Mucosa of descending colon (tissue), 3 donors: ENCODE measurements at regions not wholly inside any gene's neighbourhood (a gene's known extent, or its start where the extent isn't known, plus 50 kb on each side); places are given as distances from the start of the nearest gene placed in this dataset.

Experiments
- ATAC-seq: fragments of 200-7000 bp; cut with Tn5 transposase; one replicate; pipeline ENCODE4 v1.9.1; 2020; ENCODE audit warnings: mild to moderate bottlenecking, moderate library complexity
- DNase-seq, 3 donors: peaks; one replicate each; pipeline ENCODE4 v3.0.0-alpha.2; 2020
- H3K36me3 ChIP-seq: fragments of 200-600 bp; one replicate; pipeline ENCODE4 v1.8.0; 2021; ENCODE audit warnings: low read depth, mild to moderate bottlenecking
- H3K4me1 ChIP-seq: fragments of 200-600 bp; one replicate; pipeline ENCODE4 v1.8.0; 2021; ENCODE audit warnings: low read depth, mild to moderate bottlenecking
- H3K4me3 ChIP-seq: fragments of 200-600 bp; one replicate; pipeline ENCODE4 v1.8.0; 2021; ENCODE audit warnings: mild to moderate bottlenecking
- H3K9me3 ChIP-seq: fragments of 200-600 bp; one replicate; pipeline ENCODE4 v1.8.0; 2021; ENCODE audit warnings: mild to moderate bottlenecking
- intact Hi-C, 2 donors: fragments of 100-400 bp; cut with DNase I in 1 of 2; cut with micrococcal nuclease in 1 of 2; formaldehyde crosslinking; loops; one replicate each; pipeline versions ENCODE4 v1.11.0 to v1.11.1; 2022; cut with DNase I, micrococcal nuclease
- TF ChIP-seq, protein P1 (sequence below): fragments of 200-600 bp; IDR thresholded peaks from one replicate; pipeline ENCODE4 v1.8.0; 2022; ENCODE audit warnings: antibody characterized with exemption, mild to moderate bottlenecking
- donor health status: DM: no; HTN: no; CAD: no; lungs with moderate emphysema.
- donor health status: DM: no; HTN: no; CAD: no.
- donor health status: DM: no; HTN: yes; CAD: no.

DNA sequence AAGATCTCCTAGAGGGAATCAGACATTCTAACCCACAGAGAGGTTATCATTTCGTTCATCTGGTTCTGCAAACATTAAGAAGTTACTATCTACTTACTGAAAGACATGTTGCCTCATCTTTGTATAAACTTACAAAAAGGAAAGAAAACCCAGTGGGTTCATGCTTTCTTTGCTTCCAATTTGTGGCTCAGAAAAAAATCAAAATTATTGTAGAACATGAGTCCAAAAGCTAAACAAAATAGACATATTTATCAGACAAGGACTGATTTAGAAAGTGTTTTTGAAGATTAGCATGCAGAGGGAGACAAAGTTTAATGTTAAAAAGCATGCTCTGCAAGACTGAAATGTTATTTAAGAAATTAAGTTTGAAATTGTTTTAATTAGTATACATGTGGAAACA is 123.1 kb downstream of the MBL2 start:
- intact Hi-C loops: loop anchor here (5.0 to 10.0 kb wide), 2 partner anchors 78 to 135 kb away; no protein-coding TSS in a partner anchor
- no peak overlapping the region for H3K4me3 ChIP-seq
- TF ChIP-seq, protein P1, sequence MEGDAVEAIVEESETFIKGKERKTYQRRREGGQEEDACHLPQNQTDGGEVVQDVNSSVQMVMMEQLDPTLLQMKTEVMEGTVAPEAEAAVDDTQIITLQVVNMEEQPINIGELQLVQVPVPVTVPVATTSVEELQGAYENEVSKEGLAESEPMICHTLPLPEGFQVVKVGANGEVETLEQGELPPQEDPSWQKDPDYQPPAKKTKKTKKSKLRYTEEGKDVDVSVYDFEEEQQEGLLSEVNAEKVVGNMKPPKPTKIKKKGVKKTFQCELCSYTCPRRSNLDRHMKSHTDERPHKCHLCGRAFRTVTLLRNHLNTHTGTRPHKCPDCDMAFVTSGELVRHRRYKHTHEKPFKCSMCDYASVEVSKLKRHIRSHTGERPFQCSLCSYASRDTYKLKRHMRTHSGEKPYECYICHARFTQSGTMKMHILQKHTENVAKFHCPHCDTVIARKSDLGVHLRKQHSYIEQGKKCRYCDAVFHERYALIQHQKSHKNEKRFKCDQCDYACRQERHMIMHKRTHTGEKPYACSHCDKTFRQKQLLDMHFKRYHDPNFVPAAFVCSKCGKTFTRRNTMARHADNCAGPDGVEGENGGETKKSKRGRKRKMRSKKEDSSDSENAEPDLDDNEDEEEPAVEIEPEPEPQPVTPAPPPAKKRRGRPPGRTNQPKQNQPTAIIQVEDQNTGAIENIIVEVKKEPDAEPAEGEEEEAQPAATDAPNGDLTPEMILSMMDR: no peak
- ATAC-seq (no peak), DNase-seq (no peak)
- H3K9me3 ChIP-seq: no peaks in the 10 kb centered on the region
- no peaks in the 10 kb centered on the region for H3K4me1 ChIP-seq
- no peaks in the 10 kb centered on the region for H3K36me3 ChIP-seq

DNA sequence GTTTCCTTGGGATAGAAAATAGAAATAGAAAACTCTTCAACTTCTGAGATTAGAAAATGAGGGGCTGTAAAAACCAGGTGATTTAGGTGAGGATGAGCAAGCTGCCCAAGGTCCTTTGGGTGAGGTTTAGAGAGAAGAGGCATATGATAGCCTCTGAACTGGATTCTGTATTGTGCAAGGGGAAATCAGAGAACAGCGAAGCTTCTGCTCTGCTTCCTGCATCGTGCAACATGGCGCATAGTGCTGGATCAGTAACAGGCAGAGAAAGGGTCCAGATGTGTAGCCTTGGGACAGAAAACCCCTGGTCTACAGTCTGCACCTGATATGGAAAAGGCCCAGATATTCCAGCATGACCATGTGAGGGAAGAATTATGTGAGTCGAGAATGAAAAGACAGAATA is 121.7 kb downstream of the MBL2 start:
- H3K9me3 ChIP-seq: no peaks in the 10 kb centered on the region
- TF ChIP-seq, protein P1: no peak
- H3K36me3 ChIP-seq: no peaks in the 10 kb centered on the region
- no peak for DNase-seq
- intact Hi-C loops: no loop called here
- ATAC-seq: no peak
- H3K4me3 ChIP-seq: no peak overlapping the region
- no peaks in the 10 kb centered on the region for H3K4me1 ChIP-seq

DNA sequence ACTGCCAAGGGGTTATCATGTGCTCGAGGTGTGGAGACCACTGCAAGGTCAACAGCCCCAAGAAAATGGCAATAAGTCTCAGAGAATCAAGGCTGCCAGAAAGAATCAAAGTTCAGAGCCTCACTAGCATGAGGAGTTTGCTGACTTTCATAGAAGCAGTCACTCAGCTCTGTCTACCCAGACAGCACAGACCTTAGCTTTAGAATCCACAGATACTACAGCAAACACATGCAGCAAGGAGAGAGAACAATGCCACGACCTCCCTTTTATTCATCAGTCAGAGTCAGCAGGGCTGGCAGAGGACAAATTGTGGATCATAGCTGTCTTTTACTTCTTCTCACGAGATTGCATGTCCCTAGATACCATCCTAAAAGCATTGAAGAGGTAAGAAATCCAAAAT is 121.3 kb downstream of the MBL2 start:
- DNase-seq: no peak
- no peaks in the 10 kb centered on the region for H3K36me3 ChIP-seq
- no peak for ATAC-seq
- intact Hi-C loops: no loop called here
- H3K4me3 ChIP-seq: no peak overlapping the region
- no peaks in the 10 kb centered on the region for H3K4me1 ChIP-seq
- TF ChIP-seq, protein P1: no peak
- H3K9me3 ChIP-seq: no peaks in the 10 kb centered on the region

DNA sequence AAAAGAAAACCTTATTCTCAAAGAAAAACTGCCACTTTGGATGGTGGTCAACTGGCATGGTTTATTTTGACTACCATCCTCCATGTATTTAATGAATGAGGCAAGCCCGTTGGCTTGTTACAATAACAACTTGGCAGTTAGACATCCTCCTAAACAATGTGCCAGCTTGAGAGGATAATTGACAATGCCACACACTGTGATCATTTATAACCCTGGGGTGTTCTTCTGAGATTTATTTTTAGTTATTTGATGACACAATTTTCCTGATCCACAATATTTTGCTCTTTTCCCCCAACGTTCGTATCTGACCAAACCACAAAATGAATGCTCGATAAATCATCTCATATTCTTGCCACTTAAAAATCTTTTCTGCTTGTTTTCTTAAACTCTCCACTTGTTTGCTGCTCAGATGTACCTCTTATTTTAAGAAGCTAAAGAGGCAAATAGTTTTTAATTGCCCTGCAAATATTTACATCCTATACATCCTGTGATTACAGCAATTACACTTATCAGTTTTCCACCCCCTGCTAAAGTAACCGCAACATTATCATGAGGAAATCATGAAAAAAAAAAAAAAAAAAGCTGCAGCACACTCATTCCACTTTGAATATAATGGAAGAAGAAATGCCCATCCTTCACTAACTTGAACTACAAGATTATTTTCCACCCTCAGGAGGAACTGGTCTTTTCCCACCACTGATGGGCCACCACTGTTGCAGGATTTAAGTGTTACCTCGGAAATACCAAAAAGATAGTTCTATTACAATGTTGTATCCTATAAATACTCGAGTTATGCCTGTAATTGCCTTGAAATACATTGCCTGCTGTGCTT is 119.9 kb downstream of the MBL2 start:
- intact Hi-C loops: no loop called here
- DNase-seq (no peak), ATAC-seq (no peak)
- TF ChIP-seq, protein P1: no peak
- Histone ChIP-seq H3K4me1 (no peaks in the 10 kb centered on the region), H3K36me3 (no peaks in the 10 kb centered on the region), H3K9me3 (no peaks in the 10 kb centered on the region), H3K4me3 (no peak overlapping the region)

DNA sequence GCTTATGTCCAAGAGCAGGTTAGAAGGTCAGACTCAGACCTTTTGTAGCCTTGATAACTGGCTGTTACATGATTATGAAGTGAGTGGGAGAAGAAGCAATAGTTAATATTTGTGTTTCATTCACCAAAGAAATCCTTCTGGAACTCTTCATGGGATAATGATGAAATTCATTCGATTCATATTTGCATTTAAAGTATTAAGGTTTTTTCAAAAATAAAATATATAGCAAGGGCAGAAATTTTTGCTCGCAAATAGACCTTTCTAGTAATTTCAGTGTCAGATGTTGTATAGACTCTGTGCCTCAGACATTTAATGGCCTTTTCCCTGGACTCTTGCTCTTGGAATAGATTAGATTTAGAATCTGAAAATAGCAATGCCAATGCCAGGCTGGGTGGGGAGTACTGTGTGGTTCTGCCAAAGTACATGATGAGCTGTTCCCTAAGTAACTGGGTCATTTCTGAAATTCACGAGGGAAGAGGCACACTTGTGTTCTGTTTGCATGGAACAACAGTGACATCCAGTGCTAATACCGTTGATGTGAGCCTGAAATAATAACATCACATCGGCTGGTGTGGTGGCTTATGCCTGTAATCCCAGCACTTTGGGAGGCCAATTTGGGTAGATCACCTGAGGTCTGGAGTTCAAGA is 119.2 kb downstream of the MBL2 start:
- TF ChIP-seq, protein P1: no peak
- Histone ChIP-seq H3K4me1 (no peaks in the 10 kb centered on the region), H3K4me3 (no peak overlapping the region), H3K36me3 (no peaks in the 10 kb centered on the region), H3K9me3 (no peaks in the 10 kb centered on the region)
- no peak for DNase-seq
- ATAC-seq: no peak
- intact Hi-C loops: no loop called here
